ENCODE measurements at regions not wholly inside any gene's neighbourhood (a gene's known extent, or its start where the extent isn't known, plus 50 kb on each side); places are given as distances from the start of the nearest gene placed in this dataset.

DNA sequence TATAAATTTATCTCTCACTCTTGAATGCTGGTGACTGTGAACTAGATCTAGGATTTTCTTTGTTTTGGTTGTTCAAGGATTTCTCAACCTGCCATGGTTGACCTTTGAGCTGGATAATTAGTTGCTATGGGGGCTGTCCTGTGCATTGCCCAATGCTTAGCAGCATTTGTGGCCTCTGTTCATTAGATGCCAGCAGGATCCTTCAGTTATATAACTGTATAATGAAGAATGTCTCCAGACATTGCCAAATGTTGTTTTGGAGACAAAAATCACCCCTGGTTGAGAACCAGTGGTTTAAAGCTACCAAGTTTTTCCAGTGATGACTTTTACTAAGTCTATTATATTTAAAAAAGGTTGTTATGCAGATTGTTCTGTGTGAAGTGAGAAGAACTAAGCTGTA lies 147.9 kb upstream of the STXBP6 start (continued):
- TF ChIP-seq, protein P1, sequence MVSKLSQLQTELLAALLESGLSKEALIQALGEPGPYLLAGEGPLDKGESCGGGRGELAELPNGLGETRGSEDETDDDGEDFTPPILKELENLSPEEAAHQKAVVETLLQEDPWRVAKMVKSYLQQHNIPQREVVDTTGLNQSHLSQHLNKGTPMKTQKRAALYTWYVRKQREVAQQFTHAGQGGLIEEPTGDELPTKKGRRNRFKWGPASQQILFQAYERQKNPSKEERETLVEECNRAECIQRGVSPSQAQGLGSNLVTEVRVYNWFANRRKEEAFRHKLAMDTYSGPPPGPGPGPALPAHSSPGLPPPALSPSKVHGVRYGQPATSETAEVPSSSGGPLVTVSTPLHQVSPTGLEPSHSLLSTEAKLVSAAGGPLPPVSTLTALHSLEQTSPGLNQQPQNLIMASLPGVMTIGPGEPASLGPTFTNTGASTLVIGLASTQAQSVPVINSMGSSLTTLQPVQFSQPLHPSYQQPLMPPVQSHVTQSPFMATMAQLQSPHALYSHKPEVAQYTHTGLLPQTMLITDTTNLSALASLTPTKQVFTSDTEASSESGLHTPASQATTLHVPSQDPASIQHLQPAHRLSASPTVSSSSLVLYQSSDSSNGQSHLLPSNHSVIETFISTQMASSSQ (IDR thresholded peaks at IDR 0.05; ENCODE audit: low read depth), result 0 out of 2 replicates have a peak, but pooled peaks have one; percentile 14
- TF ChIP-seq, protein P1 (CRISPR knock-in tag; IDR thresholded peaks at IDR 0.05; ENCODE audit: borderline replicate concordance), result no peak; the same call in 1 of the 2 replicates
- no peak for TF ChIP-seq MEF2D (CRISPR knock-in tag; IDR thresholded peaks at IDR 0.05)
- TF ChIP-seq NR2F6 (IDR thresholded peaks at IDR 0.05), result peak; percentile 69
- TF ChIP-seq NR2F6 (CRISPR knock-in tag; IDR thresholded peaks at IDR 0.05), result peak; percentile 83
- no peak for TF ChIP-seq CENPT (CRISPR knock-in tag; IDR thresholded peaks at IDR 0.05; ENCODE audit: low read depth)
- TF ChIP-seq POGK (CRISPR knock-in tag; conservative IDR thresholded peaks at IDR 0.05), result peak; percentile 74; the same call in 1 of the 2 replicates
- TF ChIP-seq, protein P2, sequence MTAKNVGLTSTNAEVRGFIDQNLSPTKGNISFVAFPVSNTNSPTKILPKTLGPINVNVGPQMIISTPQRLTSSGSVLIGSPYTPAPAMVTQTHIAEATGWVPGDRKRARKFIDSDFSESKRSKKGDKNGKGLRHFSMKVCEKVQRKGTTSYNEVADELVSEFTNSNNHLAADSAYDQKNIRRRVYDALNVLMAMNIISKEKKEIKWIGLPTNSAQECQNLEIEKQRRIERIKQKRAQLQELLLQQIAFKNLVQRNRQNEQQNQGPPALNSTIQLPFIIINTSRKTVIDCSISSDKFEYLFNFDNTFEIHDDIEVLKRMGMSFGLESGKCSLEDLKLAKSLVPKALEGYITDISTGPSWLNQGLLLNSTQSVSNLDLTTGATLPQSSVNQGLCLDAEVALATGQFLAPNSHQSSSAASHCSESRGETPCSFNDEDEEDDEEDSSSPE (CRISPR knock-in tag; IDR thresholded peaks at IDR 0.05), result no peak
- TF ChIP-seq ZBTB7A (CRISPR knock-in tag; IDR thresholded peaks at IDR 0.05), result no peak
- TF ChIP-seq PPARG (CRISPR knock-in tag; conservative IDR thresholded peaks at IDR 0.05), result peak; percentile 88
- peak; percentile 90 for TF ChIP-seq AHDC1 (CRISPR knock-in tag; IDR thresholded peaks at IDR 0.05; ENCODE audit: borderline replicate concordance)
- TF ChIP-seq ELF3 (CRISPR knock-in tag; IDR thresholded peaks at IDR 0.05), result no peak
- peak; percentile 58; the same call in 1 of the 2 replicates for TF ChIP-seq MIER2 (CRISPR knock-in tag; IDR thresholded peaks at IDR 0.05)
- peak; percentile 9 for TF ChIP-seq YY1 (IDR thresholded peaks at IDR 0.05; ENCODE audit: insufficient read depth, insufficient replicate concordance, low read depth, low read length)
- peak; percentile 96; the same call in 1 of the 2 replicates for TF ChIP-seq FOXJ3 (CRISPR knock-in tag; IDR thresholded peaks at IDR 0.05; ENCODE audit: borderline replicate concordance)
- no peak for TF ChIP-seq ZUFSP (CRISPR knock-in tag; IDR thresholded peaks at IDR 0.05; ENCODE audit: borderline replicate concordance)

All from HepG2 (cell line).